Astrocyte (in vitro differentiated cells and primary cell): ENCODE measurements at regions not wholly inside any gene's neighbourhood (a gene's known extent, or its start where the extent isn't known, plus 50 kb on each side); places are given as distances from the start of the nearest gene placed in this dataset.

Experiments
- CTCF ChIP-seq: IDR thresholded peaks from 2 replicates; pipeline ENCODE4 v1.5.1; 2011; ENCODE audit warnings: low read depth, mild to moderate bottlenecking, inconsistent platforms, low read length, moderate library complexity; ENCODE audit not compliant: insufficient read depth
- EZH2 ChIP-seq: IDR thresholded peaks from 2 replicates; pipeline ENCODE4 v1.6.1; 2012; ENCODE audit warnings: mild to moderate bottlenecking, low read length, inconsistent platforms; ENCODE audit not compliant: insufficient read depth

GRCh38 chr4:22997358-22998224 lies 304.9 kb downstream of the GBA3 start:
- no peak for TF ChIP-seq CTCF
- TF ChIP-seq EZH2, result no peak
